ENCODE measurements at regions not wholly inside any gene's neighbourhood (a gene's known extent, or its start where the extent isn't known, plus 50 kb on each side); places are given as distances from the start of the nearest gene placed in this dataset.

GRCh38 chr11:41866525-41866924, 407.1 kb upstream of the LRRC4C start:
- no peak for DNase-seq (ENCODE audit: low read depth)

GRCh38 chr11:41868606-41869005, 409.2 kb upstream of the LRRC4C start:
- DNase-seq (ENCODE audit: low read depth): no peak

GRCh38 chr11:41872426-41872825, 413.0 kb upstream of the LRRC4C start:
- no peak for DNase-seq (ENCODE audit: low read depth)

GRCh38 chr11:41872870-41873269, 413.4 kb upstream of the LRRC4C start:
- no peak for DNase-seq (ENCODE audit: low read depth)

- no peak for DNase-seq (ENCODE audit: low read depth)
Measured at GRCh38 chr11:41878095-41878494, 418.6 kb upstream of the LRRC4C start.

- no peak for DNase-seq (ENCODE audit: low read depth)
Measured at GRCh38 chr11:41879214-41879613, 419.8 kb upstream of the LRRC4C start.

- no peak for DNase-seq (ENCODE audit: low read depth)
Measured at GRCh38 chr11:41895081-41895480, 435.6 kb upstream of the LRRC4C start.

GRCh38 chr11:41897991-41898390, 438.5 kb upstream of the LRRC4C start:
- DNase-seq (ENCODE audit: low read depth): no peak

- DNase-seq (ENCODE audit: low read depth): no peak
Measured at GRCh38 chr11:41917900-41918299, 458.4 kb upstream of the LRRC4C start.

GRCh38 chr11:41920374-41920773, 460.9 kb upstream of the LRRC4C start:
- DNase-seq (ENCODE audit: low read depth): no peak

- DNase-seq (ENCODE audit: low read depth): no peak
Measured at GRCh38 chr11:41921746-41922390, 462.4 kb upstream of the LRRC4C start.

GRCh38 chr11:41926339-41926738, 466.9 kb upstream of the LRRC4C start:
- no peak for DNase-seq (ENCODE audit: low read depth)

GRCh38 chr11:41935241-41935640, 475.8 kb upstream of the LRRC4C start:
- DNase-seq (ENCODE audit: low read depth): no peak

- no peak for DNase-seq (ENCODE audit: low read depth)
Measured at GRCh38 chr11:41935795-41936194, 476.3 kb upstream of the LRRC4C start.

- no peak for DNase-seq (ENCODE audit: low read depth)
Measured at GRCh38 chr11:41943656-41944055, 484.2 kb upstream of the LRRC4C start.

- DNase-seq (ENCODE audit: low read depth): no peak
Measured at GRCh38 chr11:41947392-41947791, 487.9 kb upstream of the LRRC4C start.

- no peak for DNase-seq (ENCODE audit: low read depth)
Measured at GRCh38 chr11:41950470-41951143, 491.2 kb upstream of the LRRC4C start.

- no peak for DNase-seq (ENCODE audit: low read depth)
Measured at GRCh38 chr11:41954034-41954433, 494.6 kb upstream of the LRRC4C start.

GRCh38 chr11:41955066-41955465, 495.6 kb upstream of the LRRC4C start:
- DNase-seq (ENCODE audit: low read depth): no peak

- DNase-seq (ENCODE audit: low read depth): no peak
Measured at GRCh38 chr11:41955635-41956400, 496.4 kb upstream of the LRRC4C start.

- DNase-seq (ENCODE audit: low read depth): no peak
Measured at GRCh38 chr11:41963406-41963805, 504.0 kb upstream of the LRRC4C start.

- DNase-seq (ENCODE audit: low read depth): no peak
Measured at GRCh38 chr11:41970681-41971080, 511.2 kb upstream of the LRRC4C start.

- no peak for DNase-seq (ENCODE audit: low read depth)
Measured at GRCh38 chr11:41971592-41971991, 512.1 kb upstream of the LRRC4C start.
